ENCODE measurements at regions not wholly inside any gene's neighbourhood (a gene's known extent, or its start where the extent isn't known, plus 50 kb on each side); places are given as distances from the start of the nearest gene placed in this dataset.
A peak's percentile ranks its signal among the peaks of the same experiment; 100 is the strongest.

DNA sequence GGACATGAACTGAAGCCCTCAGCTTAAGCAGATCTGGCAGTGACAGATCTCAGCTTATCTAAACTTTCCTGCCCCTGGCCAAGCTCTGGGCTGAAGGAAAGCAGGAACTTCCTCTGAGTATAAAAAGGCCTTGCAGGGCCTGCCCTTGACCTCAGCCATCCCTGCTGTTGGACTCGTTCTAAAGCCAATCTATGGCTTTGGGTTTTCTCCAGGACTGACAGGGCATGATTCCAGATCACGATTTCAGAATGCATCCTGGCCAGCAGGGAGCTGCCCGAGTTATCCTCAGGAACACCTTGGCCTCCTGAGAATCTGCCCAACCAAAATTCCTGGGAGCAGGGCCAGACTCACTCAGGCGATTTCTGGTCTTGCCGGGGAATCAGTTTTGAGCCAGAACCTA lies 502.7 kb downstream of the TLE4 start:
- DNase-seq (ENCODE audit: insufficient read length, low spot score): no peak
- no peak for FAIRE-seq
- TF ChIP-seq POLR2A (IDR thresholded peaks at IDR 0.05; ENCODE audit: low read depth, low read length): no peak

GRCh38 chr9:80072451-80072850 lies 500.7 kb downstream of the TLE4 start:
- DNase-seq (ENCODE audit: insufficient read length, low spot score) (no peak), FAIRE-seq (no peak)
- no peak for TF ChIP-seq POLR2A (IDR thresholded peaks at IDR 0.05; ENCODE audit: low read depth, low read length)

DNA sequence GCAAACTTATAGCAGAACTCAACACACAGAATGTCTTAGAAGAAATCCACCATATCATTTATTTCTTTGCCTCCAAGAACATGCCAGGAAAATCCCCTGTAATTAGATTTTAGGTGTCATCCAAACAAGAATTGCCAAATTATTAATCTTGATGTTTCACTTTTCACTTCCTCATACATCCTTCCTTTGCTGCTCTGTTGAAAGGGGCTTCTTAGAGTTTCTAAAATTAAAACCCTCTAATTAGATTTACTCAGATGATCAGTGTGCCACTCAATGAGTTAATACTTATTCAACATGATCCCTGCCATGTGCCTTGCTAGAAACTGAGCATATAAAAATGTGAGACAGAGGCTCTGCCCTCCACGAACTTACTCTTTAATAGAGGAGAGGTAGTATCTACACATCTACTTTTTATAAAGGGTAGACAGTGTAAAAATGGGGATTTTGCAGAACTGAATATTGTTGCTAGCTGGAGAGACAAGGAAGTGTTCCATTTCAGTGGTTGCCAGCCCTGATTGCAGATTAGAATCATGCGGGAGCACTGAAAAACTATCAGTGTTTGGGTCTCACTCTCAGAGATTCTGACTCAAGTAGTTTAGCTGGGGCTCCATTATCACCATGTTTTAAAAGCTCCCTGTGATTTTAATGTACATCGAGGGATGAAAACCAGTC lies 498.4 kb downstream of the TLE4 start:
- DNase-seq (ENCODE audit: insufficient read length, low spot score) (no peak), FAIRE-seq (peak; percentile 52)
- no peak for TF ChIP-seq POLR2A (IDR thresholded peaks at IDR 0.05; ENCODE audit: low read depth, low read length)

- FAIRE-seq: peak; percentile 55
- TF ChIP-seq POLR2A (IDR thresholded peaks at IDR 0.05; ENCODE audit: low read depth, low read length): no peak
- DNase-seq (ENCODE audit: insufficient read length, low spot score): no peak
These were observed 495.2 kb downstream of the TLE4 start for GRCh38 chr9:80066931-80067330.

DNA sequence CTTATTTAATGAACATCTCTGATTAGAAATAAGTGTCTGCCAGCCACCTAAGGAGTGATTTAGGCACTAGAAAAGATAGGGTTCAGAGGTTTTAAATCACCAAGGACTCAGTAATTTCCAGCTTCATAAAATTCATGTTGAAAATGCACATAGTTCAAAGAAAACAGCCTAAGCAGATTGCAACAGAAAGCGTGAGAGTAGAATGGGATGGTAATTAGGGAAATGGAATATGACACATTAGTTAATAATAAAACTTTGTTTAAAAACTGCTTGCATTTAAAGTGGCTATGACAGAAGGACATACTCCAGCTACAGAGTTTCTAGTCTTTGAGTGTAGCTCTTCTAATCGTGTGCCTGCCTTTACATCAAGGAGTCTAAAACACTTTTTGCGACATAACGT lies 490.8 kb downstream of the TLE4 start:
- no peak for TF ChIP-seq POLR2A (IDR thresholded peaks at IDR 0.05; ENCODE audit: low read depth, low read length)
- no peak for FAIRE-seq
- DNase-seq (ENCODE audit: insufficient read length, low spot score): no peak

DNA sequence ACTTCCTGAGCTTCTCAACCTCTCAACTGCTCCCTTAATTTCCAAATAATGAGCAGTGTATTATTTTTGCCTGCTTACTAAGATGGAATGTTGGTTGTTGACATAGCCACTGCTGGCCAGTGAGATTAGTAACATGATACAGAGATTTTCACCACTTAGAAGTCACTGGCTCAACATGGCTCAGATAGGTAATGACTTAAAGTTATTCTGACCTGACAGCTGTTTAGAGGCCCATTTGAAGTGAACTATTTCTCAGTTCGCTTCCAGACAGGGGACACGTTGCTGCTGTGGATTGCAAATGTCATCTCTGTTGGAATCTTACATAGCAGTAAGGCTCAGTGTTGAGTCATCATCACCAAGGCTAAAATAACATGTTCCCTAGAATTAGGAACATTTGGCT lies 490.2 kb downstream of the TLE4 start:
- no peak for TF ChIP-seq POLR2A (IDR thresholded peaks at IDR 0.05; ENCODE audit: low read depth, low read length)
- DNase-seq (ENCODE audit: insufficient read length, low spot score) (peak; percentile 27), FAIRE-seq (peak; percentile 100)

- DNase-seq (ENCODE audit: insufficient read length, low spot score) (no peak), FAIRE-seq (peak; percentile 81)
- no peak for TF ChIP-seq POLR2A (IDR thresholded peaks at IDR 0.05; ENCODE audit: low read depth, low read length)
These were observed 489.3 kb downstream of the TLE4 start for GRCh38 chr9:80061096-80061495.

DNA sequence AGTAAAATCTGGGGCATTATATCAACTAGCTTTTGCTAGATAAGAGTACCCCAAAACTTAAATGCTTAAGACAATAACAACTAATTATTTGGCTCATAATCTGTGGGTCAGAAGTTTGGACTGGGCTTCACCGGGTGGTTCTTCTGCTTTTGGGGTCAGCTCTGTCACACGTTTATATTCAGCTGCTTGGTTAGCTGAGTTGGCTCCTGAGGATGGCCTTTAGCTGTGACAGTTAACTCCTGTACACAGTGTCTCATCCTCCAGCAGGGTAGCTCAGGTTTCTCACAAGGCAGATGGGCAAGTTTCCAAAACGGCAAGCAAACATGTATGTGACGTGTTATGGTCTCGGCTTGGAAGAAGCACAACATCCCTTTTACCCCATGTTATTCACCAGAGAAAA lies 488.2 kb downstream of the TLE4 start:
- DNase-seq (ENCODE audit: insufficient read length, low spot score) (no peak), FAIRE-seq (peak; percentile 82)
- TF ChIP-seq POLR2A (IDR thresholded peaks at IDR 0.05; ENCODE audit: low read depth, low read length): no peak

DNA sequence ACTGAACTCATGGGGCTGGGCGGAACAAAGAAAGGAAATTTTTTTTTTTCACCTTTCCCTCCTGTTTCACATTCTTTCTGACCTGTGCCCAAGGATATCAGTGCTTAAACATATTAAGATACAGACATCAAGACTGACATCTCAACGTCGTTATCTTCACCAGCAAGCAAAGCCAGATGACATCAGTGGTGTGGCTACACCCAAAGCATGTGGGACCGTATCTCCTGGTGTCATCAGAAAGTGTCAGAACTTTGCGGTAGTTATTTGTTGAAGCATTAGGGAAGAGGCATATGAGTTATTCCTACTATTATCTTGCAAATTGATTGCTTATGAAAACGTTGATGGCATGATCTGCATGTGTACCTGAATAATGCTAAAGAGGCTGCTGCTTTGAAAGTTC lies 487.4 kb downstream of the TLE4 start:
- FAIRE-seq (peak; percentile 66), DNase-seq (ENCODE audit: insufficient read length, low spot score) (no peak)
- no peak for TF ChIP-seq POLR2A (IDR thresholded peaks at IDR 0.05; ENCODE audit: low read depth, low read length)

GRCh38 chr9:80052830-80053229 lies 481.1 kb downstream of the TLE4 start:
- peak; percentile 57 for FAIRE-seq
- TF ChIP-seq POLR2A (IDR thresholded peaks at IDR 0.05; ENCODE audit: low read depth, low read length): no peak
- no peak for DNase-seq (ENCODE audit: insufficient read length, low spot score)

GRCh38 chr9:80049096-80049782 lies 477.5 kb downstream of the TLE4 start:
- TF ChIP-seq POLR2A (IDR thresholded peaks at IDR 0.05; ENCODE audit: low read depth, low read length): no peak
- FAIRE-seq: peak; percentile 67
- DNase-seq (ENCODE audit: insufficient read length, low spot score): no peak

DNA sequence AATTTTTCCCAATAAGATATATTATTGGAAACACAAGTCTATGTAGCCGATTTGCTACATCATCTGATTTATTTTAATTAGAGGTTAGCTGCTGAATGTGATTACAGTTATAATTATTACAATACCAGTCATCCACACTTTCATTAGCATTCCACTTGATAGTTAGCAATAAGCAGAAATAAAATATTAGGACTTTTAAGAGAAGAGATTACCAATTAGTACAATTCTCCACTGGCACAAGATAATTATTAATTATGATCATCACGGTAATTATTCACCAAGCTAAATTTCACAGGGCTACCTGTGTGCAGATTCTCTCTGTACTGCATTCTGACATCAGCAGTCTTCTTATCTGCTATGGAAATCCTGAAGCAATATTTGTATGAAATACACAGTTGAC lies 474.7 kb downstream of the TLE4 start:
- FAIRE-seq: no peak
- TF ChIP-seq POLR2A (IDR thresholded peaks at IDR 0.05; ENCODE audit: low read depth, low read length): no peak
- DNase-seq (ENCODE audit: insufficient read length, low spot score): no peak

DNA sequence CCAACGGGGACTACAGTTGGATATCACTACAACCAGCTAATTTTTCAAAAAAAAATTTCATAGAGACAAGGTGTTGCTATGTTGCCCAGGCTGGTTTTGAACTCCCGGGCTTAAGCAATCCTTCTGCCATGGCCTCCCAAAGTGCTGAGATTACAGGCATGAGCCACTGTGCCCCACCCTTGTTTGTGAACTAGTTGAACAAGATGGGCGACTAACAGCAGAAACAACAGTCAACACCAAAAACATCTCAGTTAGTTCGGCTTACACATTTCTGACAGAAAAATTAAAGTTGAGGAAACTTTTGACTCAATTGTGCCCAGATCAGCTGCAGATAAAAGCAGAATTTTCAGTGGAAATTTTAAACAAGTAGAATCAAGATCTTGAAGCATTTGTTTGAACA lies 470.1 kb downstream of the TLE4 start:
- TF ChIP-seq POLR2A (IDR thresholded peaks at IDR 0.05; ENCODE audit: low read depth, low read length): no peak
- DNase-seq (ENCODE audit: insufficient read length, low spot score) (no peak), FAIRE-seq (peak; percentile 15)

DNA sequence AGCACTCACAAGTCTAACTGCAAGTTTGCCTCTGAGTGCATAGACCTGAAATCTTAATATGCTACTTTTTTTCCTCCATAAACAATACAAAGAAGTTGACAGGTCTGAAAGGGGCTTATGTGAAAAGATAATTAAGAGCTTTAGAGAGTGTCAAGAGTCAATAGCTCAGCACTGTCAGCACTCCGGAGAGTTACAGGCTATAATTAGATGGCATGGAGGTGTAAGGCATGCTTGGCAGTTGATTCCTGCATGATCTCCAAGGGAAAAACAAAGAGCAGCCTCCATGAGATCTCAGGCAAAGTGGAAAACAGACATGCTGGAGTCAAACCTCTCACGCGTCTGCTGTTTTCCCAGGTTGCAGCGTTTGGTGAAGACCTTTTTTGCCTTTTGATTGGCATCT lies 468.7 kb downstream of the TLE4 start:
- FAIRE-seq (peak; percentile 67), DNase-seq (ENCODE audit: insufficient read length, low spot score) (no peak)
- no peak for TF ChIP-seq POLR2A (IDR thresholded peaks at IDR 0.05; ENCODE audit: low read depth, low read length)

DNA sequence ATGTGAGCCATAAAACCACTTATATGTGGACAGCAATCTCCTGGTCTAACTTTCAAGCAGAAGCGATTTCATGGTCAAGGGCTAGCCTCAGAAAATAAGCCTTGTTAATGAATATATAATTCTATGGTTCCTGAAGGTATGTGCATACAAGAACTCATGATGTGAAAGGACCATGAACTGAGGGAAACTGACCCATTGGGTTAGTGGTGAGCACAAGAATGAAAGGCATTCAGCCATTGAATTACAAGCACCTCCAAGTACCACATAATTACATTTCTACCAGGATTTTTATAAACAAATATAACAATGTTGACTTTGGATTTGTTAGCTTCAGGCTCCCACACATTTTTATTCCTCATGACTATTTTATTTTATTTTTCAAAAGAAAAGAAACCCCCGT lies 459.0 kb downstream of the TLE4 start:
- FAIRE-seq (peak; percentile 89), DNase-seq (ENCODE audit: insufficient read length, low spot score) (no peak)
- TF ChIP-seq POLR2A (IDR thresholded peaks at IDR 0.05; ENCODE audit: low read depth, low read length): no peak

Data from H54 (cell line).